GM23338 (cell line): ENCODE measurements at regions not wholly inside any gene's neighbourhood (a gene's known extent, or its start where the extent isn't known, plus 50 kb on each side); places are given as distances from the start of the nearest gene placed in this dataset.
"Not testable (repeated sequence)": the region's sequence is repeated elsewhere in the genome, so short reads cannot be mapped to it uniquely, and the experiment has no call there.

Experiments
- CREB1 ChIP-seq: fragments of 250-450 bp; sonication (Bioruptor Pico); IDR thresholded peaks from 2 replicates; pipeline ENCODE4 v1.5.0; 2020; ENCODE audit warnings: low read depth, mild to moderate bottlenecking, moderate library complexity
- CTCF ChIP-seq, 2 experiments: fragments of 200-600 bp in 1 of 2; sonication (generic) in 1 of 2; conservative IDR thresholded peaks; 2 replicates each; pipeline versions ENCODE4 v1.5.1 to v1.6.1; 2016 to 2017; ENCODE audit warnings: antibody characterized with exemption in 2 of 2, low read depth in 2 of 2, mild to moderate bottlenecking in 2 of 2, moderate library complexity in 1 of 2
- EZH2 ChIP-seq: fragments of 200-600 bp; sonication (generic); IDR thresholded peaks from one replicate; pipeline ENCODE4 v1.8.0; 2017; ENCODE audit warnings: antibody characterized with exemption, mild to moderate bottlenecking, low read depth; ENCODE audit not compliant: unreplicated experiment
- EZH2phosphoT487 ChIP-seq: fragments of 200-600 bp; sonication (generic); IDR thresholded peaks from one replicate; pipeline ENCODE4 v1.8.1; 2018; ENCODE audit warnings: antibody characterized with exemption; ENCODE audit not compliant: unreplicated experiment
- NANOG ChIP-seq: IDR thresholded peaks from 2 replicates; pipeline ENCODE4 v1.6.1; 2016; ENCODE audit warnings: antibody characterized with exemption, borderline replicate concordance
- POLR2AphosphoS5 ChIP-seq: IDR thresholded peaks from 2 replicates; pipeline ENCODE4 v1.6.1; 2016; ENCODE audit warnings: antibody characterized with exemption, low read depth
- ZNF331 ChIP-seq: fragments of 250-450 bp; sonication (Bioruptor Pico); IDR thresholded peaks from 2 replicates; pipeline ENCODE4 v1.5.0; 2020; ENCODE audit warnings: low read depth, mild to moderate bottlenecking, moderate library complexity
- TF ChIP-seq, protein P1 (sequence below): IDR thresholded peaks from one replicate; pipeline ENCODE4 v1.6.1; 2018; ENCODE audit warnings: antibody characterized with exemption; ENCODE audit not compliant: unreplicated experiment

GRCh38 chr7:76931441-76931840 is 100.7 kb downstream of the SPDYE17 start:
- TF ChIP-seq POLR2AphosphoS5; CTCF (conservative IDR thresholded peaks at IDR 0.05; ENCODE audit: low read depth in 2 of 2); EZH2; EZH2phosphoT487; NANOG; CREB1 (CRISPR knock-in tag); ZNF331 (CRISPR knock-in tag): not testable (repeated sequence)
- TF ChIP-seq, protein P1, sequence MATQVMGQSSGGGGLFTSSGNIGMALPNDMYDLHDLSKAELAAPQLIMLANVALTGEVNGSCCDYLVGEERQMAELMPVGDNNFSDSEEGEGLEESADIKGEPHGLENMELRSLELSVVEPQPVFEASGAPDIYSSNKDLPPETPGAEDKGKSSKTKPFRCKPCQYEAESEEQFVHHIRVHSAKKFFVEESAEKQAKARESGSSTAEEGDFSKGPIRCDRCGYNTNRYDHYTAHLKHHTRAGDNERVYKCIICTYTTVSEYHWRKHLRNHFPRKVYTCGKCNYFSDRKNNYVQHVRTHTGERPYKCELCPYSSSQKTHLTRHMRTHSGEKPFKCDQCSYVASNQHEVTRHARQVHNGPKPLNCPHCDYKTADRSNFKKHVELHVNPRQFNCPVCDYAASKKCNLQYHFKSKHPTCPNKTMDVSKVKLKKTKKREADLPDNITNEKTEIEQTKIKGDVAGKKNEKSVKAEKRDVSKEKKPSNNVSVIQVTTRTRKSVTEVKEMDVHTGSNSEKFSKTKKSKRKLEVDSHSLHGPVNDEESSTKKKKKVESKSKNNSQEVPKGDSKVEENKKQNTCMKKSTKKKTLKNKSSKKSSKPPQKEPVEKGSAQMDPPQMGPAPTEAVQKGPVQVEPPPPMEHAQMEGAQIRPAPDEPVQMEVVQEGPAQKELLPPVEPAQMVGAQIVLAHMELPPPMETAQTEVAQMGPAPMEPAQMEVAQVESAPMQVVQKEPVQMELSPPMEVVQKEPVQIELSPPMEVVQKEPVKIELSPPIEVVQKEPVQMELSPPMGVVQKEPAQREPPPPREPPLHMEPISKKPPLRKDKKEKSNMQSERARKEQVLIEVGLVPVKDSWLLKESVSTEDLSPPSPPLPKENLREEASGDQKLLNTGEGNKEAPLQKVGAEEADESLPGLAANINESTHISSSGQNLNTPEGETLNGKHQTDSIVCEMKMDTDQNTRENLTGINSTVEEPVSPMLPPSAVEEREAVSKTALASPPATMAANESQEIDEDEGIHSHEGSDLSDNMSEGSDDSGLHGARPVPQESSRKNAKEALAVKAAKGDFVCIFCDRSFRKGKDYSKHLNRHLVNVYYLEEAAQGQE, result not testable (repeated sequence)
